ENCODE measurements at regions not wholly inside any gene's neighbourhood (a gene's known extent, or its start where the extent isn't known, plus 50 kb on each side); places are given as distances from the start of the nearest gene placed in this dataset.

DNA sequence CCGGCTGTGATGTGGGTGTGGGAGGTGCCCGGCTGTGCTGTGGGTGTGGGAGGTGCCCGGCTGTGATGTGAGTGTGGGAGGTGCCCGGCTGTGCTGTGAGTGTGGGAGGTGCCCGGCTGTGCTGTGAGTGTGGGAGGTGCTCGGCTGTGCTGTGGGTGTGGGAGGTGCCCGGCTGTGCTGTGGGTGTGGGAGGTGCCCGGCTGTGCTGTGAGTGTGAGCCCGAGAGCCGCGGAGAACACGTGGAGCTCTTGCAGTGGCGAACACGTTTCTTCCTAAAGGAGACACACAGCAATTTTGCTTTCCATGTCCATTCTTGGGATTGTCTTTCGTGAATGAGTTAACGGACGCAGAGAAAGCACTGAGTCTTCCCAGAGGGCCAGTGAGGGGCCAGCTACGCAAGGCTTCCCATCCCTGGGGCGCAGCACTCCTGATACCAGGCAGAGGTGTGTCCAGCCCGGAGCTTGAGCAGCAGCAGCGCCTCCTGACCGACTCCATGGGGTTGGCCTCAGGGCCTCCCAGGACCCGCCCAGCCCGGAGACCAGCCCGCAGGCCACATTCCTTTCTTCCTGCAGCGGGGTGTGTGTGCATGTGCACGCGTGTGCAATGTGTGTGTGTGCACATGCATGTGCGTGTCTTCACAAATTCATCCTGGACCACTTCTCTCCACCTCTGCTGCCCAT is 245.0 kb upstream of the B3GAT1 start:
- TF ChIP-seq, protein P1, sequence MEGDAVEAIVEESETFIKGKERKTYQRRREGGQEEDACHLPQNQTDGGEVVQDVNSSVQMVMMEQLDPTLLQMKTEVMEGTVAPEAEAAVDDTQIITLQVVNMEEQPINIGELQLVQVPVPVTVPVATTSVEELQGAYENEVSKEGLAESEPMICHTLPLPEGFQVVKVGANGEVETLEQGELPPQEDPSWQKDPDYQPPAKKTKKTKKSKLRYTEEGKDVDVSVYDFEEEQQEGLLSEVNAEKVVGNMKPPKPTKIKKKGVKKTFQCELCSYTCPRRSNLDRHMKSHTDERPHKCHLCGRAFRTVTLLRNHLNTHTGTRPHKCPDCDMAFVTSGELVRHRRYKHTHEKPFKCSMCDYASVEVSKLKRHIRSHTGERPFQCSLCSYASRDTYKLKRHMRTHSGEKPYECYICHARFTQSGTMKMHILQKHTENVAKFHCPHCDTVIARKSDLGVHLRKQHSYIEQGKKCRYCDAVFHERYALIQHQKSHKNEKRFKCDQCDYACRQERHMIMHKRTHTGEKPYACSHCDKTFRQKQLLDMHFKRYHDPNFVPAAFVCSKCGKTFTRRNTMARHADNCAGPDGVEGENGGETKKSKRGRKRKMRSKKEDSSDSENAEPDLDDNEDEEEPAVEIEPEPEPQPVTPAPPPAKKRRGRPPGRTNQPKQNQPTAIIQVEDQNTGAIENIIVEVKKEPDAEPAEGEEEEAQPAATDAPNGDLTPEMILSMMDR (IDR thresholded peaks at IDR 0.05) = no peak
- no peak for TF ChIP-seq POLR2A (IDR thresholded peaks at IDR 0.05)
- TF ChIP-seq POLR2AphosphoS5 (IDR thresholded peaks at IDR 0.05) = no peak
- TF ChIP-seq EP300 (IDR thresholded peaks at IDR 0.05) = no peak
